ENCODE measurements at regions not wholly inside any gene's neighbourhood (a gene's known extent, or its start where the extent isn't known, plus 50 kb on each side); places are given as distances from the start of the nearest gene placed in this dataset.

DNA sequence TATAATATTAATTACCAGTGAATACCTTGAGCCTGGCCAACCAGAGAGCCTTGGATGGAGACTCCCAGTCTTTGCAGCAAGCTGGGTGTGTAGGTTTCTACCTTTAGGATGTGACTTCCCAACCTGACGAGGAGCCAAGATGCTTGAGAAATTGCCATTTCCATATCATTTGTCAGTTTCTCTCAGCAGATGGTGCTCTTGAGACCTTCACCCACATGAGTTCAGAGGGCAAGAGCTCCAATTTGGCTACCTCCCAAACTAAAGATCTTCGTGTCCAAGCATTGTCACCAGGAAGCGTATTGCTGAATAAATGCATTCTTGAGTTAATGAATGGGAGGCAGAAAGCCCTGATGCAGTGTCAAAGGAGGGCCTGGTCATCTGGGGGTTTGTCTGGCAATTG lies 106.4 kb upstream of the TBX5 start:
- in situ Hi-C loops (cut with HindIII; ENCODE audit: low sequenced_read_pairs): no loop called here
- H3K4me3 ChIP-seq (ENCODE audit: low read depth, low read length): no peak overlapping the region
- TF ChIP-seq, protein P1, sequence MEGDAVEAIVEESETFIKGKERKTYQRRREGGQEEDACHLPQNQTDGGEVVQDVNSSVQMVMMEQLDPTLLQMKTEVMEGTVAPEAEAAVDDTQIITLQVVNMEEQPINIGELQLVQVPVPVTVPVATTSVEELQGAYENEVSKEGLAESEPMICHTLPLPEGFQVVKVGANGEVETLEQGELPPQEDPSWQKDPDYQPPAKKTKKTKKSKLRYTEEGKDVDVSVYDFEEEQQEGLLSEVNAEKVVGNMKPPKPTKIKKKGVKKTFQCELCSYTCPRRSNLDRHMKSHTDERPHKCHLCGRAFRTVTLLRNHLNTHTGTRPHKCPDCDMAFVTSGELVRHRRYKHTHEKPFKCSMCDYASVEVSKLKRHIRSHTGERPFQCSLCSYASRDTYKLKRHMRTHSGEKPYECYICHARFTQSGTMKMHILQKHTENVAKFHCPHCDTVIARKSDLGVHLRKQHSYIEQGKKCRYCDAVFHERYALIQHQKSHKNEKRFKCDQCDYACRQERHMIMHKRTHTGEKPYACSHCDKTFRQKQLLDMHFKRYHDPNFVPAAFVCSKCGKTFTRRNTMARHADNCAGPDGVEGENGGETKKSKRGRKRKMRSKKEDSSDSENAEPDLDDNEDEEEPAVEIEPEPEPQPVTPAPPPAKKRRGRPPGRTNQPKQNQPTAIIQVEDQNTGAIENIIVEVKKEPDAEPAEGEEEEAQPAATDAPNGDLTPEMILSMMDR (IDR thresholded peaks at IDR 0.05; ENCODE audit: low read depth, low read length, missing control alignments): no peak
- DNase-seq (ENCODE audit: low read depth): no peak

DNA sequence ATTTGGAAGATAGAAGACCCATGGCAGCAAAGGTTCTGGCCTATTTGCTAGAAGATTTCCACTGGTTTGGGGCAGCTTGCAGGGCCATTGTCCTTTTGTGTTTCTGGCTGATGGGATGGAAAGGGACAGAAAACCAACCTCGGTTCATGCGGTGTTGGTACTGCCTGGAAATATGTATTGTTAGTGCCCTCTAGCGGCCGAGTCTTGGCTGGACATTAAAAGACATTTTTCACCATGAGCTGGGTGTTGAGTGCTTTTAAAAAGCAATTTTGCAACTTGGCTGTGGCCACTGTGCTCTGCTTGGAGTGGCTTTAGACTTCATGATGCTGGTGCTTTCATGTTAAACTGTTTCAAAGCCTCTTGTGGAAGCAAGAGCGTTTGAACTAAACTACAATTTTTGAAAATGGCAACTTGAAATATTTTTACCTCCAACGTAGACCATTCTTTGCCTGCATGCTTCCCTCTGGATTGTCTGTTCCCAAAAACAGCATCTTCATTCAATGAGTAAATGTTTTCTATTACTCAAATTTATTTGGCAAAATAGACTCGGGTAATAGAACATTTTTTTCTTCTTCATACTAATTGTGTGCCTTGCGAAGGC lies 102.7 kb upstream of the TBX5 start:
- TF ChIP-seq, protein P1 (IDR thresholded peaks at IDR 0.05; ENCODE audit: low read depth, low read length, missing control alignments): peak; percentile 74
- no peak overlapping the region for H3K4me3 ChIP-seq (ENCODE audit: low read depth, low read length)
- DNase-seq (ENCODE audit: low read depth): peak; percentile 40
- in situ Hi-C loops (cut with HindIII; ENCODE audit: low sequenced_read_pairs): no loop called here

DNA sequence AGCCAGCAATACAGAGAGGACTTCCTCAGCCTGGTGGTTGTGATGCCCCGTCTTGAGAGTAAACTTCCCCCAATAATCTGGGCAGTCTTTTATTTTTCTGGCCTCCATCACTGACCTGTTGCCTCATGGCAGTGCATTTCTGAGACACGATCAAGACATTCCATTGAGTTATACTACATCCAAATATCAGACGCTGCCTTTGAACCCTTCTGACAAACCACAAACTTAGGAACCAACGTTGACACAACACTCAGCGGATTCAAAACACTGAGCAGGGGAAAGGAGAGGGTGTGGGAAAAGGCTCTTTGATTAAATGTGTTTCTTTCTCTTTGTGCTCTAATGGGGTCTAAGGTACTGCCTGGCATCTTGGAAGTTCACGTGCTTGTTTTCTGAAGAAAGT lies 100.7 kb upstream of the TBX5 start:
- TF ChIP-seq, protein P1 (IDR thresholded peaks at IDR 0.05; ENCODE audit: low read depth, low read length, missing control alignments): no peak
- in situ Hi-C loops (cut with HindIII; ENCODE audit: low sequenced_read_pairs): no loop called here
- no peak for DNase-seq (ENCODE audit: low read depth)
- H3K4me3 ChIP-seq (ENCODE audit: low read depth, low read length): no peak overlapping the region

DNA sequence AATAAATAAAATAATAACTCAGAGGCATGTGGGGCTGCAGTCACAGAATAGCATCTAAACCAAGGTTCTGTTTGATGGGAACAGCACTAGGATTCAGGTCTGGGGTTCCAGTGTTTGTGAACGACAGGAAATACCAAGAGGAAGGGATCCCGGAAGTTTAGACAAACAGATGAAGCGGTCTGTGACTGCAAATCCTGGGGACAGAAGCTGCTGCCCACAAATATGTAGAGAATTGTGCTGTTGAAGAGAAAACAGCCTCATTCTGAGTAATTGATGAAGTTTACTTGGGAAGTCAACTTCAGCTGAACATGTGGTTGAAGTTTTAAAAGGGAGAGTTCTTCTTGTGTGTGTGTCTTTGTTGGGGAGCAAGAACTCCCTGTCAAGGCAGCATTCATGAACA lies 98.4 kb upstream of the TBX5 start:
- DNase-seq (ENCODE audit: low read depth): no peak
- in situ Hi-C loops (cut with HindIII; ENCODE audit: low sequenced_read_pairs): no loop called here
- TF ChIP-seq, protein P1 (IDR thresholded peaks at IDR 0.05; ENCODE audit: low read depth, low read length, missing control alignments): no peak
- H3K4me3 ChIP-seq (ENCODE audit: low read depth, low read length): no peak overlapping the region

DNA sequence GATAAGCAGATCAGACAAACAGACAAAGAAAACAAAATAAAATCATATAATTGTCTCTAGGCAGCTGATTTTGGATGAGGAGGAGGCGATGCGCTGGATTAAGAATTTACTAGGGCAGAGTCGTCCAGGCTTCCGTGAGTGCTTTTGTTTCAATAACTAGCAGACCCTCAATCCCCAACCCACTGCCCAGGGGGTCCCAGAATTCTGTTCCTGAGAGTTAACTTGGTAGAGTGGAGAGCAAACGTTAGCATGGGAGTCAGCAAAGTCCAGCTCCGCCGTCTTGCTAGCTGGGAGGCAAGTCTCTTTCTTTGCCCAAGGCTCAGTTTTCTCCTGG lies 95.5 kb upstream of the TBX5 start:
- TF ChIP-seq, protein P1 (IDR thresholded peaks at IDR 0.05; ENCODE audit: low read depth, low read length, missing control alignments): no peak
- no peak for DNase-seq (ENCODE audit: low read depth)
- in situ Hi-C loops (cut with HindIII; ENCODE audit: low sequenced_read_pairs): no loop called here
- H3K4me3 ChIP-seq (ENCODE audit: low read depth, low read length): no peak overlapping the region

DNA sequence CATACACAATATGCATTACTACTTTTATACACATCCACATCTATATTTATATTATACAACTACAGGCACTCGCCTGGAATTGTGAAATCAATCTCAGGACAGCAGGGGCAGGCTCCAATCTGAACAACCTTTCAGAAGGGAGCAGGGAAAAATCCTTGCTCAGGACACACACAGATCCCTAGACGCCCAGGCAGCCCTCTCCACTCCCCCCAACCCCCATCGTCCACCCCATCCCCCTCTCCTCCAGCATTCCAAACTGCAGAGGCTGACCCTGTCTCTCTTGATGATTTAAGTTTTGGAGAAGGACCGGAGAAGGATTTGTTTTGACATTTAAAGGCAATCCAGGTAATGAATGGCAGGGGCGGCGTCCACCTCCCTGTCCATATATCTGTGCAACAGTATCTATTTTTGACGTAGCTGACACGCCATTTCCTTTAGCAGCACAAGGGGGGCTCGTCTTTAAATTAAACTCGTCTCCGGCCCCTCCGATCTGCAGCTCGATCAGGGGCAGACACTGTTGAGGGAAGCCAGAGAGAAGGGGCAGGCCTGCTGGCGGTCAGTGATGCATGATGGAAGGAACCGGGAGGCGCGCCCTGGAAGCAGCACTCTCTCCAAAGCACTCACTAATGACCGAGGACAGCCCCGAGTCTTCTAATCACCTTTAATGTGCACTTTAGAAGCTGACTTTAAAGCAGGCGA lies 95.0 kb upstream of the TBX5 start:
- no peak overlapping the region for H3K4me3 ChIP-seq (ENCODE audit: low read depth, low read length)
- no peak for DNase-seq (ENCODE audit: low read depth)
- in situ Hi-C loops (cut with HindIII; ENCODE audit: low sequenced_read_pairs): no loop called here
- TF ChIP-seq, protein P1 (IDR thresholded peaks at IDR 0.05; ENCODE audit: low read depth, low read length, missing control alignments): no peak
